ENCODE measurements at regions not wholly inside any gene's neighbourhood (a gene's known extent, or its start where the extent isn't known, plus 50 kb on each side); places are given as distances from the start of the nearest gene placed in this dataset.

DNA sequence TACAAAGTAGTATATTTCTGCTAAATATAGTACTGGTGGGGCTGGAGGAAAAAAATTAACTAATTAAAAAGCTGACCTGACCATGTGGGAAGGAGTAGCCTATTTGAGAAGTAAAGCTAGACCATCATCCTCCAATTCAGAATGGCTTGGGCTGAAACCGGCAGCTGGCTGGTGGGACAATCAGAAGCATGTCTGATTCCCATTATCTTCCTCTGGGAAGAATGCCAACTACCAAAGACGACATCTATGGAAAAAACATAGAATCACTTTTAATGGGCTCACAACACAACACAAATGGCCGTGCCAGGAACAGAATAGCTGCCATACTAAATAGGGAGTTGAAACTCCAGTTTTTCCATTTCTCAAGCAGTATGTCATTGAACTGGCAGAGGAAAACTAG, 120.4 kb upstream of the FREM2 start:
- DNase-seq (ENCODE audit: low read depth, low spot score) = no peak
- Mint-ChIP-seq H3K9me3 (peaks cover 11% of the 10 kb centered on the region), H3K27me3 (ENCODE audit: low read depth) (no peaks in the 10 kb centered on the region), H3K4me1 (peaks cover 15% of the 10 kb centered on the region), H3K4me3 (no peak overlapping the region), H3K36me3 (ENCODE audit: low read depth) (no peaks in the 10 kb centered on the region), H3K27ac (ENCODE audit: unreplicated experiment) (no peak overlapping the region)
- TF ChIP-seq CTCF (conservative IDR thresholded peaks at IDR 0.05) = no peak

DNA sequence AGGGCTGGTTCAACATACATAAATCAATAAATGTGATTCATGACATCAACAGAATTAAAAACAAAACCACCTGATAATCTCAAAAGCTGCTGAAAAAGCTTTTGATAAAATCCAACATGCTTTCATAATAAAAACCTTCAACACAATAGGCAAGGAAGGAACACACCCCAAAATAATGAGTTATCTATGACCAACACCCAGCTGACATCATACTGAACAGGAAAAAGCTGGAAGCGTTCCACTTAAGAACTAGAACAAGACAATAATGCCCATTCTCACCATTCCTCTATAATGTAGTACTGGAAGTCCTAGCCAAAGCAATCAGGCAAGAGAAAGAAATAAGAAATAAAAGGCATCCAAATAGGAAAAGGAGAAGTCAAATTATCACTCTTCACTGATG, 116.2 kb upstream of the FREM2 start:
- H3K27me3 Mint-ChIP-seq (ENCODE audit: low read depth) = no peaks in the 10 kb centered on the region
- no peak overlapping the region for H3K4me3 Mint-ChIP-seq
- no peaks in the 10 kb centered on the region for H3K4me1 Mint-ChIP-seq
- no peaks in the 10 kb centered on the region for H3K36me3 Mint-ChIP-seq (ENCODE audit: low read depth)
- H3K9me3 Mint-ChIP-seq = peaks cover 14% of the 10 kb centered on the region
- no peak for DNase-seq (ENCODE audit: low read depth, low spot score)
- H3K27ac Mint-ChIP-seq (ENCODE audit: unreplicated experiment) = no peak overlapping the region
- no peak for TF ChIP-seq CTCF (conservative IDR thresholded peaks at IDR 0.05)

DNA sequence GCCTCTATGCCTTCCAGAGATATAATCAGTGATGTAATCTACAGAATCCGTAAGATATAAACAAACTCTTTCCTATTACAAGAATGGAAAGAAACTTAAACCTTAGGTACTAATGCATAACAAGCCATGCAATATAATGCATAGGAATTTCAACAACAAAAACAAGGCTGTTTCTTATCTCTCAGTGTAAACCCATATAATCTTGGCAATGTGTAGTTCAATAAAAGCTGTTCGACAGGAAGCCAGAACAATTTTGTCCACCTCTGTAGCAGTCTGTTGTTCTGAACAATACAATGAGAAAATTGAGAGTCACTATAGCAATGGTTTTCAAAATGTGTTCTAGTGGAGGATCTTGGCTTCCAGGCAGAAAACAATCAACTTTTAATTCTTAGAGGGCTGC, 111.5 kb upstream of the FREM2 start:
- H3K27ac Mint-ChIP-seq (ENCODE audit: unreplicated experiment) = no peak overlapping the region
- H3K36me3 Mint-ChIP-seq (ENCODE audit: low read depth) = no peaks in the 10 kb centered on the region
- no peaks in the 10 kb centered on the region for H3K4me1 Mint-ChIP-seq
- no peaks in the 10 kb centered on the region for H3K27me3 Mint-ChIP-seq (ENCODE audit: low read depth)
- TF ChIP-seq CTCF (conservative IDR thresholded peaks at IDR 0.05) = no peak
- no peak for DNase-seq (ENCODE audit: low read depth, low spot score)
- peaks cover 3% of the 10 kb centered on the region for H3K9me3 Mint-ChIP-seq
- H3K4me3 Mint-ChIP-seq = no peak overlapping the region

- peaks cover 2% of the 10 kb centered on the region for H3K9me3 Mint-ChIP-seq
- H3K27ac Mint-ChIP-seq (ENCODE audit: unreplicated experiment) = no peak overlapping the region
- H3K36me3 Mint-ChIP-seq (ENCODE audit: low read depth) = no peaks in the 10 kb centered on the region
- no peaks in the 10 kb centered on the region for H3K4me1 Mint-ChIP-seq
- TF ChIP-seq CTCF (conservative IDR thresholded peaks at IDR 0.05) = no peak
- H3K4me3 Mint-ChIP-seq = no peak overlapping the region
- DNase-seq (ENCODE audit: low read depth, low spot score) = no peak
- H3K27me3 Mint-ChIP-seq (ENCODE audit: low read depth) = no peaks in the 10 kb centered on the region
Measured at GRCh38 chr13:38577048-38577447, 109.8 kb upstream of the FREM2 start.

DNA sequence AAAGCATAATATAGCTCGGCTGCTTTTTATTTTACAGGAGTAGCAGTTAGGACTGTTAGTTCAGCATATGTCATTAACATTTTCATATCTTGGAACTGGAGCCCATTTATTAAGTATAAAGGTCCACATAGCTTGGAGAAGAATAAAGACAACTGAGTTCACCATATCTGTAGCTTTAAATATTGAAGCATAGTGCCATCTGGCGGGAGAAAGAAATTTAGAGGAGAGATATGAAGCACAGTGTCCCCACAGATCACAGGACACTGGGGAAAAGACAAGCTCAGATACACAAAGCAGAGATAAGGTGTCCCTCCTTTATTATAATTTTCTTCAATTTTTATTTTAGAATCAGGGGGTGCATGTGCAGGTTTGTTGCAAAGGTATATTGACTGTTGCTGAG, 104.7 kb upstream of the FREM2 start:
- Mint-ChIP-seq H3K9me3 (no peaks in the 10 kb centered on the region), H3K4me3 (no peak overlapping the region), H3K27me3 (ENCODE audit: low read depth) (no peaks in the 10 kb centered on the region), H3K36me3 (ENCODE audit: low read depth) (no peaks in the 10 kb centered on the region), H3K4me1 (no peaks in the 10 kb centered on the region), H3K27ac (ENCODE audit: unreplicated experiment) (no peak overlapping the region)
- DNase-seq (ENCODE audit: low read depth, low spot score) = peak; percentile 34
- peak; percentile 76 for TF ChIP-seq CTCF (conservative IDR thresholded peaks at IDR 0.05)

DNA sequence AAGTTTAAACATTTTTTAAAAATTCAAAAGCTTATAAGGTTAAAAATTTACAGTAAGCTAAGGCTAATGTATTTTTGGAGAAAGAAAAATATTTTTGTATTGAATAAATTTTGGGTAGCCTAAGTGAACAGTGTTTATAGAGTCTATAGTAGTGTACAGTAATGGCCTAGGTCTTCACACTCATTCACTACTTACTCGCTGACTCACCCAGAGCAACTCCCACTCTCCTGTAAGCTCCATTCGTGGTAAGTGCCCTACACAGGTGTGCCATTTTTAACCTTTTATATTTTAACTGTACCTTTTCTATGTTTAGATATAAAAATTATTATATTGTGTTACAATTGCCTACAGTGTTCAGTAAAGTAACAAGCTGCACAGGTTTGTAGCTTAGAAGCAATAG, 96.6 kb upstream of the FREM2 start:
- H3K9me3 Mint-ChIP-seq = no peaks in the 10 kb centered on the region
- H3K36me3 Mint-ChIP-seq (ENCODE audit: low read depth) = no peaks in the 10 kb centered on the region
- H3K4me3 Mint-ChIP-seq = no peak overlapping the region
- no peak for TF ChIP-seq CTCF (conservative IDR thresholded peaks at IDR 0.05)
- H3K4me1 Mint-ChIP-seq = no peaks in the 10 kb centered on the region
- no peak overlapping the region for H3K27ac Mint-ChIP-seq (ENCODE audit: unreplicated experiment)
- no peak for DNase-seq (ENCODE audit: low read depth, low spot score)
- no peaks in the 10 kb centered on the region for H3K27me3 Mint-ChIP-seq (ENCODE audit: low read depth)

All from neural crest cell (in vitro differentiated cells).